Urothelium cell line (cell line): ENCODE measurements at regions not wholly inside any gene's neighbourhood (a gene's known extent, or its start where the extent isn't known, plus 50 kb on each side); places are given as distances from the start of the nearest gene placed in this dataset.
A peak's percentile ranks its signal among the peaks of the same experiment; 100 is the strongest.

ENCODE experiments used
- DNase-seq: peaks from one replicate; pipeline ENCODE4 v3.0.0; 2011; ENCODE audit warnings: low spot score, mixed read lengths
- FAIRE-seq: peaks from 2 replicates; lab custom pipeline; 2011; peaks lifted over from hg19 to GRCh38; lab: Jason Lieb, UNC

DNA sequence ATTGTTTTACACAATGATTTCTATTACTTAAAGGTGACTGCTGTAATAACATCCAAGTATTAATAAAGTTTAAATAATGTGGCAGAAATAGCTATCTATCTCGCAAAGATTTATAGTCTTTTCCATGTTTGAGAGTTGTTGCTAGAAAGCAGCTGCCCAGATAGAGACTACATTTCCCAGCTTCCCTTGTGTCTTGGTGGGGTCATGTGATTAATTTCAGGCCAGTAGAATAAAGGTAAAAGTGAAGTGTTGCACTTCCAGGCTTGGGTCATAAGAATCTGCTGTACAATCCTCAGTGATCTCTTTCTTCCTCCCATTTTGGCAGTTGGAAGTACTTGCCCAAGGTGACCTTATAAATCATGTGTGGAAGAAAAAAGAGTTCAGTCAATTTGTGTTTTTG lies 449.7 kb upstream of the USP15 start:
- no peak for DNase-seq
- no peak for FAIRE-seq

DNA sequence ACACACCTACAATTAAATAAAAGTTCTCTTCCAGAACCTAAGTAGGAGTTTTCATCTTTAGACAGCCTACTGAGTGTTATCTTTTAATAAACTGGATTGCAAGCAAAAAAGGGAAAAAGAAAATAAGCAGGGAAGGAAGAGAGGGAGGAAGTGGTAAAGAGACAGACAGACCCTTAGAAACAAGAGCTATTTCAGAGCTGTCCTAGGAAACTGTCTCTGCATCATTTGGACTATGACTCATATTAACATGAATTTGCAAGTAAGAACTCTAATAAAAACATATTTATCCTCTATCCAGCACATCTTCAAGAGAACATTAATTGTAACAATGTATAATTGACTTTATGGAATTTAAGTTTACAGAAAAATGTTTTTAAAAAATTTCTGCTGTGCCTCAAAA lies 438.8 kb upstream of the USP15 start:
- no peak for FAIRE-seq
- no peak for DNase-seq

DNA sequence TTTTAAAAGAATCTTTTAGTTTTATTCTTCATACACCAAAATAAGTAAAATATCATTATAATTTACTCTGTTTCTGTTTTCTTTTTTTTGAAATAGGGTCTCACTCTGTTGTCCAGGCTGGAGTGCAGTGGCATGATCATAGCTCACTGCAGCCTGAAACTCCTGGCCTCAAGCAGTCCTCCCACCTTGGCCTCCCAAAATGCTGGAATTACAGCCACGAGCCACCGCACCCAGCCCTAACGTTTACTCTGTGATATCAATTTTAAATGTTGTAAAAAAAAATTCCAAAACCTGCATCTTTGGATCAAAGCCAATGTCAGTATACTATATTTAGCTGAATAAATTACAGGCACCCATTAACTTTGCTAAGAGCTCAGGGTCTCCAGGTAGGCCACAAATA lies 437.1 kb upstream of the USP15 start:
- DNase-seq (no peak), FAIRE-seq (no peak)

DNA sequence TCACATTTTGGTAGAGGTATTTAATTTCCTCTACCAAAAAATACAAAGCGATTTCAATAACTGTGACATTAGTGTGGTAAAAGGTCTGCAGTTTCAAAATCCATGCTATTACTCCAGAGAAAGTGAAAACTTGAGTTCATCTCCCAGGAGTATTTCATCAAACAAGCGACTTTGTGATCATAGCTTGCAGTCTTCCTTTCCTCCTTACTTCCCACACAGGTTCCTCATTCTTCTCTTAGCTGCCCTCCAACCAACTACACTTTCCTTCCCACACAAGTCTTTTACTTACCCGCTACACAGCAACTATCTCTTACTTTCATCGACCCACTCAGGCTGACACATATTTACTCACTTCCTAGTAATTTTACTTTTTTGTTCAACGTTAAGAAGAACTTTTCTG lies 413.4 kb upstream of the USP15 start:
- no peak for DNase-seq
- FAIRE-seq = no peak

DNA sequence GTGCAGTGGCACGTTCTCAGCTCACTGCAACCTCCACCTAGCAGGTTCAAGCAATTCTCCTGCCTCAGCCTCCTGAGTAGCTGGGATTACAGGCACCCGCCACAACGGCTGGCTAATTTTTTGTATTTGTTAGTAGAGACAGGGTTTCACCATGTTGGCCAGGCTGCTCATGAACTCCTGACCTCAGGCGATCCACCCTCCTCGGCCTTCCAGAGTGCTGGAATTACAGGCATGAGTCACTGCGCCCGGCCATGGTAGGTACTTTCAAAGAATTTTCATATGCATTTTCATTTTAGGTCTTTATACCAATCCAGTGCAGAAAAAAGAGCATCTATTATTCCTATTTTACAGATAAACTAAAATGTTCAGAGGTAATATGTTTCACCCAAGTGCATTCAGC lies 411.3 kb upstream of the USP15 start:
- no peak for FAIRE-seq
- no peak for DNase-seq

- FAIRE-seq = no peak
- DNase-seq = no peak
Observed at GRCh38 chr12:61853945-61854344, 406.3 kb upstream of the USP15 start.

DNA sequence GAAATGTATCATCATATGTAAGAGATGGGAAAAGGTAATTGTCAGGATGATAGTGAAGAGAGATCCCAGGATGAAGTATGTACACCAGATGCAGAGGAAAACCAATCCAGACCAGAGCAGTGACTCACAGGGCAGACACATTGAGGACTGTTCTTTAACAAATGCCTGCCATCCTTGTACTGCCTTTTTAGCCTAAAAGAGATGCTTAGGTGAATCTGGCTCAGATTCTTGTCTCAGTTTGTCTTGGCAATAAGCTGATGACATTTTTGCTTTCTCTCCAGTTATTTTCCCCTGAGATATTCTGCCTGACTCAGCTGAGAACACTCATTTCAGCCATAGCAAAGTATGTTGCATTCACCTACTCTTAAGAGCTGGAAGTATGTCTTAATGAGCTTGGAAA lies 405.3 kb upstream of the USP15 start:
- DNase-seq (no peak), FAIRE-seq (no peak)

GRCh38 chr12:61857968-61858367 lies 402.2 kb upstream of the USP15 start:
- no peak for FAIRE-seq

DNA sequence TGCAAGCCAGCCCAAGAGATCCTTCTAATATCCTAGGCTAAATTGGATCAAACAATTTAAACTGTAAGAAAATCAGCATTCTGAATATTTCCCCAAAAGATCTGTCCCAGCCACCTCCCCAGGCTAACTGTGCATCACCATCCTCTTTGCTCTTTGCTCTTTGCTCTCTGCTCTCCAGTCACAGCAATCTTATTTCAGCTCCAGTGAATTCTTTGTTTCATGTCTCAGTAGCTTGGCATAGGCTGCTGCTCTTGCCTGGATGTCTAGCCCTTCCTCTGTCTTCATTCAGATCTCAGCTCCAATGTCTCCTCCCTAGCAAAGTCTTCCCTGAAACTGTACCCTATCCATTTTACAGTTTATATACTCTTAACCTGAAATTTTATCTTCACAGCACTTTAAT lies 399.8 kb upstream of the USP15 start:
- FAIRE-seq = no peak
- peak; percentile 9 for DNase-seq

More at GRCh38 chr12:61857968-61858367, 402.2 kb upstream of the USP15 start:
- no peak for DNase-seq

DNA sequence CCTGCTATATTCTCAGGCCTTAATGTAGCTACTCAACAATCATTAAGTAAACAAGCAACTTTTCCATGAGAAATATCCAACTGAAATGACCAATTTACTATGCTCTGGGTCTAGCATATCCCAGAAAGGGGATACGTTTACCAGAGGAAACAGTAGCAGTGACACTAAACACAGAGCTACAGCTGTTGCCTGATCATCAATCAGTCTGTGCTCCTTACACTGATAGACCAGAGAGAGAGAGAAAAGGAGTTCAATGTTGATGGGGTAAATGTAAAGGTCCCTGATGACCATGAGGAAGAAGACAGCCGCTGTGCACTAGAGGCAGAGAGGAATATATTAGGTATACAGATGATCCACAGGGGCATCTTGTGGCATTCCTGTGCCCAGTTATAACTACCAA lies 397.2 kb upstream of the USP15 start:
- FAIRE-seq (no peak), DNase-seq (no peak)

DNA sequence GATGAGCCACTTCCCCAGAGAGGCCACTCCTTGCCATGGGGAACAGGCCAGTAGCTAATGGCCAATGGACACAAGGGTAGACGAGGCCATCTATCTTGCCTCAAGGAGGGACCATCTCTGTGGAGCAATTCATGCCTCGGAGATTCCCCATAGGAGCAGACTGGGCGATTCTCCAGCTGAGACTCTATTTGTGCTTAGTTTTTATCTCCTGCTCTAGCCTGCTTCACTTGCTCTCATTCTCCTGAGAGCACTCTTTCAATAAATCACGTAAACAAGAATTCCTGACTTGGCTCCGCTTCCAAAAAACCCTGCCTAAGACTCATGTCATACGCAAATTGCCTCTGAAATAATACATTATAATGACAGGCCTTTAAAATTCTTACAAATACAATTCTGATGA lies 396.4 kb upstream of the USP15 start:
- DNase-seq (no peak), FAIRE-seq (no peak)

DNA sequence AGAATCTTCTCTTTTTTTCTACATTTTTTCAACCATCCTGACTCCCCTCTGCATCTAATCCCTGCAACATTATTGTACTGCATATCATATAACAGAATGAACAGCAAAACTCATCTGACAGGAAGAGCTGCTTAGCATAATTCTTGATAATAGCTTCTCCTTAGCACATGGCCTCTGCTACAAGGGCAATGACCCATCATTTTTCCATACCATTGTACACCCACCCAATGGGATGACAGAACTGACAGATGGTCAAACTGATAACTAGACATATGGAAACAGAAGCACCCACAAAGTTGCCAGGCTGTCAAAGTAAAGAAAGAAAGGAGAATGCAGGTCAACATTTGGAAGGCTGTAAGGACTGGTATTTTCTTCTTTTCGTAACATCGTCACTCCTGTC lies 390.4 kb upstream of the USP15 start:
- no peak for FAIRE-seq
- DNase-seq = no peak

GRCh38 chr12:61870658-61871484 lies 389.3 kb upstream of the USP15 start:
- FAIRE-seq = no peak
- DNase-seq = no peak

DNA sequence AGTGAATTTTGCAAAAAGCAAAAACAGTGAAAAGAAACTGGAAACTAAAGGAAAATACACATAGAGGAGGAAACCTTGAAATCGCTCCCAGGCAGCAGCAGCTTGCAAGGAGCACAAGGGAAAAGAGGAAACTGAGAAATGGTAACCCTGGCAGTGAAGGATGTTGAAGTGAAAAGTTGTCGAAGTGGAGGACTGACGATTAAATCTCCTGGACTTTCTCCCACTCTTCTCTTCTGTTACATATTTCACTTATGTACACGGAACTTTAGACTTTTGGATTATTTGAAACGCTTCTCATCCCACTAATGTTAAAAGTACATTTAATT lies 388.8 kb upstream of the USP15 start:
- FAIRE-seq = no peak
- DNase-seq = no peak

DNA sequence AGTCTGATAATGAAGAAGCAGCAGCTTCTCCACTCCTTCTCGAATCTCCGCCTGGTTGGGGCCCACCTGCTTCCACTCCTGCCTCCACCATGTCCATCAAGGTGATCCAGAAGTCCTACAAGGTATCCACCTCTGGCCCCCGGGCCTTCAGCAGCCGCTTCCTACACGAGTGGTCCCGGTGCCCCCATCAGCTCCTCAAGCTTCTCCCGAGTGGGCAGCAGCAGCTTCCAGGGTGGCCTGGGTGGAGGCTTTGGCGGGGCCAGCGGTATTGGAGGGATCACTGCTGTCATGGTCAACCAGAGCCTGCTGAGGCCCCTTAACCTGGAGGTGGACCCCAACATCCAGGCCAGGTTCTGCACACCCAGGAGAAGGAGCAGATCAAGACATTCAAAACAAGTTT lies 381.0 kb upstream of the USP15 start:
- FAIRE-seq = no peak
- DNase-seq = no peak

- no peak for FAIRE-seq
Observed at GRCh38 chr12:61880186-61880585, 380.0 kb upstream of the USP15 start.

DNA sequence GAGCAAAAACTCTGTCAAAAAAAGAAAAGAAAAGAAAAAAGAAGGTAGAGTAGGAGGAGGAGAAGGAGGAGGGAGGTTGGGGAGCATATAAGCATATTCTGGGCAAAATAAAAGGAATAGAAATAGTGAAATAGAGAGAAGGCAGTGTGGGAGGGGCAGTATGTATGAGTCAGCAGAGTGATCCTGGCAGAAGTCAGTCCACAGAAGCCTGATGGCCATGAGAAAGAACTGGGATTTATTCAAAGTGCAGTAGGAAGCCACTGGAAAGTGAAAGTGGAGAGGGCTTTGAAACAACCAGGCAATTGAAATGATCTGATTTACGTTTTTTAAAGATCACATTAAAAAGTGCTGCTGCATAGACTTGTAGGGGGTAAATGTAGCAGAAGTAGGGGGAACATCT lies 368.6 kb upstream of the USP15 start:
- FAIRE-seq = no peak
- peak; percentile 5 for DNase-seq

More at GRCh38 chr12:61880186-61880585, 380.0 kb upstream of the USP15 start:
- DNase-seq = no peak

- no peak for DNase-seq
- FAIRE-seq = no peak
Observed at GRCh38 chr12:61894168-61894567, 366.0 kb upstream of the USP15 start.

- DNase-seq (no peak), FAIRE-seq (no peak)
Observed at GRCh38 chr12:61896436-61896835, 363.8 kb upstream of the USP15 start.

DNA sequence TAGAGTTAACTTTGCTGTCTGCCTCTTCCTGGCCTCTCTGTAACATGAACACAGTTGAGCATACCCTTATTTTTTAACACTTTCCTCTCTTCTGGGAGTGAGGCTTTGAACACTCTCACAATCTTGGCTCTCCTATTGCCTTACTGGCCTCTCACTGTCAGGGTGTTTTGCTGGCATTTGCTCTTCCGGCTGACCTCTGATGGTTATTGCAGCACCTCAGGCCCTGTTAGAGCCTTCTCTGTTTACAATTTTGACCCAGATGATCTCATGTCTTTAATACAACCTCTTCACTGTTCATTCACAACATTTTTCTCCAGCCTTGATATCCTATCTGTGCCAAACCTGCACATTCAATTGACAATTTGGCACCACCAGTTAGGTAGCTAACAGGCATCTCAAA lies 357.8 kb upstream of the USP15 start:
- DNase-seq = no peak
- no peak for FAIRE-seq

DNA sequence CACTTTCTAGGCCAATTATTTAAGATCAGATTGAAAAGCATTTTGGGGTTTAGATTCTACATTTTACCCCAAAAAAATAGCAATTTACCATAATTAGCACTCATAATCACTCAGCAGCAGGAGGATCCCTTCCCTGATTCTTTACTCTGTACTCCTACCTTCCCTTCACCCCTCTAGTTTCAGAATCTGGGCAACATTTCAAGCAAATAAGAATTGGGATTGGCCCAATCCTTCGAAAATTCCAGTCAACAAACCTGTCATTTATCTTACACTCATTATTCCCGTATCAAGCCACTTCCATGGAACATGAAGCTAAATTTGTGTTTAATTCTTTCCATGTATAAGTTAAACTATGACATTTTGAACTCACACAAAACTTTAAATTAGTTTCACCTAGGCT lies 349.1 kb upstream of the USP15 start:
- FAIRE-seq = no peak

DNA sequence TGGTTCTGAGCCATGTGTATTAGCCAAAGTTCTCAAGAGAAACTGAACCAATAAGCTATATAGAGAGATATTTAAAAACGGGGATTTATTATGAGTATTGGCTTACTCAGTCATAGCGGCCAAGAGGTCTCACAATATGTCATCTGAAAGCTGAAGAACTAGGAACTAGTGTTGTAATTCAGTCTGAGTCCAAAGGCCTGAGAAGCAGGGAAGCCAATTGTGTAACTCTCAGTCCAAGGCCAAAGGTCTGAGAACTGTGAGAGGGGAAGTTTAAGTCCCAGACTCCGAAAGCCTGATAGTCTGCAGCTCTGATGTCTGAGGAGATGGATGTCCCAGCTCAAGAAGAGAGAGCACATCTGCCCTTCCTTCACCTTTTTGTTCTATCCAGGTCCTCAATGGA lies 344.8 kb upstream of the USP15 start:
- DNase-seq = no peak
- FAIRE-seq = no peak

More for the DNA sequence above, 349.1 kb upstream of the USP15 start:
- DNase-seq = no peak

DNA sequence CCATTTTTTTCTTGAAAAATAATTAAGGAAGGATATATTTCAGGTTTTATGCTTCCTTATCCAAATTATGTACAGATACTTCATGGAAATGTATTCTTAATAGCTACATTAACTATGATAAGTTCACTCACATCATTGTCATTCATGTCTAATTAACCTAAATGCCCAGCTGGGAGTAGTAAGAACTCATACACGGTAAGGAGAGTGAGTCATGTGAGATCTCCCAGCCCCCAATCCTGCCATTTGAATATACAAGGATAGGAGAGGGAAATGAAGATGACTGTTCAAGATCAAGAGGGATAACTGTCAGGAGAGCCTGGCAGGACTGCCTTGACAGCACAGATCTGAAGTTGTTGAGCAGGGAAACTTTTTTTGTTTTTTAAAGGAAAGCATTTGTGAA lies 343.4 kb upstream of the USP15 start:
- FAIRE-seq (no peak), DNase-seq (no peak)
